Sigmoid colon (tissue), 4 donors: ENCODE measurements at regions not wholly inside any gene's neighbourhood (a gene's known extent, or its start where the extent isn't known, plus 50 kb on each side); places are given as distances from the start of the nearest gene placed in this dataset.

Experiments
- EP300 ChIP-seq, 4 donors: sonication (generic); formaldehyde crosslinking; IDR thresholded peaks; one replicate each; pipeline ENCODE4 v1.6.1; 2017; ENCODE audit warnings: antibody characterized with exemption in 4 of 4
- POLR2A ChIP-seq, 2 donors: fragments of 450-650 bp; IDR thresholded peaks; one replicate each; pipeline ENCODE4 v1.6.1; 2016; ENCODE audit warnings: antibody characterized with exemption in 2 of 2, mild to moderate bottlenecking in 2 of 2, moderate library complexity in 2 of 2
- POLR2AphosphoS5 ChIP-seq, 4 donors: sonication (generic); formaldehyde crosslinking; IDR thresholded peaks; one replicate each; pipeline ENCODE4 v1.6.1; 2017; ENCODE audit warnings: antibody characterized with exemption in 4 of 4
- TF ChIP-seq, protein P1 (sequence below), 4 experiments: fragments of 450-650 bp in 3 of 4; fragments of 200-600 bp in 1 of 4; IDR thresholded peaks; one replicate each; pipeline ENCODE4 v1.5.1; 2016 to 2019; ENCODE audit warnings: antibody characterized with exemption in 4 of 4, mild to moderate bottlenecking in 3 of 4, moderate library complexity in 2 of 4

- TF ChIP-seq, protein P1, sequence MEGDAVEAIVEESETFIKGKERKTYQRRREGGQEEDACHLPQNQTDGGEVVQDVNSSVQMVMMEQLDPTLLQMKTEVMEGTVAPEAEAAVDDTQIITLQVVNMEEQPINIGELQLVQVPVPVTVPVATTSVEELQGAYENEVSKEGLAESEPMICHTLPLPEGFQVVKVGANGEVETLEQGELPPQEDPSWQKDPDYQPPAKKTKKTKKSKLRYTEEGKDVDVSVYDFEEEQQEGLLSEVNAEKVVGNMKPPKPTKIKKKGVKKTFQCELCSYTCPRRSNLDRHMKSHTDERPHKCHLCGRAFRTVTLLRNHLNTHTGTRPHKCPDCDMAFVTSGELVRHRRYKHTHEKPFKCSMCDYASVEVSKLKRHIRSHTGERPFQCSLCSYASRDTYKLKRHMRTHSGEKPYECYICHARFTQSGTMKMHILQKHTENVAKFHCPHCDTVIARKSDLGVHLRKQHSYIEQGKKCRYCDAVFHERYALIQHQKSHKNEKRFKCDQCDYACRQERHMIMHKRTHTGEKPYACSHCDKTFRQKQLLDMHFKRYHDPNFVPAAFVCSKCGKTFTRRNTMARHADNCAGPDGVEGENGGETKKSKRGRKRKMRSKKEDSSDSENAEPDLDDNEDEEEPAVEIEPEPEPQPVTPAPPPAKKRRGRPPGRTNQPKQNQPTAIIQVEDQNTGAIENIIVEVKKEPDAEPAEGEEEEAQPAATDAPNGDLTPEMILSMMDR (IDR thresholded peaks at IDR 0.05), result no peak
- TF ChIP-seq POLR2A (IDR thresholded peaks at IDR 0.05), result no peak
- TF ChIP-seq POLR2AphosphoS5 (IDR thresholded peaks at IDR 0.05), result no peak
- no peak for TF ChIP-seq EP300 (IDR thresholded peaks at IDR 0.05)
These were observed 264.7 kb upstream of the AGA start for GRCh38 chr4:177706916-177707315.
